ENCODE measurements at regions not wholly inside any gene's neighbourhood (a gene's known extent, or its start where the extent isn't known, plus 50 kb on each side); places are given as distances from the start of the nearest gene placed in this dataset.

DNA sequence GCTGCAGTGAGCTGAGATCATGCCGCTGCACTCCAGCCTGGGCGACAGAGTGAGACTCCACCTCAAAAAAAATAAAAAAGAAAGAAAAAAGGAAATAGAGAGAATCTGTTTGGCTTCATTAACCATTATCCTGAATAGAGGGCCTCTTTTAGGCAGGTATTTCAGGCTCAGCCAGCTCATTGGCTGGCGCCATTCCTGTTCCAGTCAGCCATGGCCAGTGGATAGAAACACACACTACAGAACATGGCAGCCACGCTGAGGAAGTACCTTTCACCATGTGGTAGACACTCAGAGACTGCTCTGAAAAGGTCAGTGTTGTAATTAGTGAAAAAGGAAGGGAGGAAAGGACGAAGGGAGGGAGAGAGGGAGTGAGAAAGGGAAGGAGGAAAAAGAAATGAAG is 340.0 kb upstream of the ACTBL2 start:
- TF ChIP-seq, protein P1, sequence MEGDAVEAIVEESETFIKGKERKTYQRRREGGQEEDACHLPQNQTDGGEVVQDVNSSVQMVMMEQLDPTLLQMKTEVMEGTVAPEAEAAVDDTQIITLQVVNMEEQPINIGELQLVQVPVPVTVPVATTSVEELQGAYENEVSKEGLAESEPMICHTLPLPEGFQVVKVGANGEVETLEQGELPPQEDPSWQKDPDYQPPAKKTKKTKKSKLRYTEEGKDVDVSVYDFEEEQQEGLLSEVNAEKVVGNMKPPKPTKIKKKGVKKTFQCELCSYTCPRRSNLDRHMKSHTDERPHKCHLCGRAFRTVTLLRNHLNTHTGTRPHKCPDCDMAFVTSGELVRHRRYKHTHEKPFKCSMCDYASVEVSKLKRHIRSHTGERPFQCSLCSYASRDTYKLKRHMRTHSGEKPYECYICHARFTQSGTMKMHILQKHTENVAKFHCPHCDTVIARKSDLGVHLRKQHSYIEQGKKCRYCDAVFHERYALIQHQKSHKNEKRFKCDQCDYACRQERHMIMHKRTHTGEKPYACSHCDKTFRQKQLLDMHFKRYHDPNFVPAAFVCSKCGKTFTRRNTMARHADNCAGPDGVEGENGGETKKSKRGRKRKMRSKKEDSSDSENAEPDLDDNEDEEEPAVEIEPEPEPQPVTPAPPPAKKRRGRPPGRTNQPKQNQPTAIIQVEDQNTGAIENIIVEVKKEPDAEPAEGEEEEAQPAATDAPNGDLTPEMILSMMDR (IDR thresholded peaks at IDR 0.05; ENCODE audit: insufficient read depth, low read depth, low read length) = no peak
- no peak for DNase-seq (ENCODE audit: low read depth)

DNA sequence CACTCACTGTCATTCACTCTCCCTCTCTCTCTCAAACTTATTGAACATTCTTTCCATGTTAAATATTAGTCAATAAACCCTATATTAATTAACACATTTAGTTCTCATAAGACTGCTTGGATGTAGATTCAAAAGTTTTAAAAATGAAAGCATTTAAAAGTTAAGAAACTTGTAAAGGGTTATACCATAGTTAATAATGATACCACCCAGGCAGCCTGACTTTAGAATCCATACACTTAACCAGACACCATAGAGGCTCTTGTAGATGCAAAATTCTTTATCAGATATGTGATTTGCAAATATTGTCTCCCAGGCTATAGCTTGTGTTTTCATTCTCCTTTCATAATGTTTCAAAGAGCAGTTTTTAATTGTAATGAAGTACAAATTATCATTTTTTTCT is 335.8 kb upstream of the ACTBL2 start:
- no peak overlapping the region for H3K4me3 ChIP-seq (ENCODE audit: low read depth, low read length)
- TF ChIP-seq, protein P1 (IDR thresholded peaks at IDR 0.05; ENCODE audit: insufficient read depth, low read depth, low read length) = no peak
- DNase-seq (ENCODE audit: low read depth) = no peak

More for the DNA sequence above, 340.0 kb upstream of the ACTBL2 start:
- H3K4me3 ChIP-seq (ENCODE audit: low read depth, low read length) = no peak overlapping the region

- DNase-seq (ENCODE audit: low read depth) = no peak
Observed at GRCh38 chr5:57817924-57818323, 335.3 kb upstream of the ACTBL2 start.

DNA sequence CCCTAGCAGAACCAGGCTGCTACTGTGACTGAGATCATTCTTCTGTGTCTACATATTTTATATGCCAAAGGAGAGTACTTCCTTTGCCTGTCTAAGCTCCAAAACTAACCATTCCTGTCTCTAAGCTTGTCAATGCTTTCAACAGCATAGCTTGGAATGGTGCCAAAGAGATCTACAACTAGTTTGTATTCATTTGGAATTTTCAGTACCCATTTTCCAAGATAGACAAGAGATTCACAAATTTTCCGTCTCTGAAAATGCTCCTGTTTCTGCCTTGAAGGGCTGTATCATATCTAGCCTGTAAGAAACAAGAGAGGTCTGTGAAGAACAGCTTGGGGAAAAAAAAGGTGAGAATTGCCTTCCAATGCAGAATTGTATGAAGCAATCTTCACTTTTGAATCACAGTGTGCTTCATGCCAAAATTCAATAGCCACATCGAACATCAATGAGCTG is 334.4 kb upstream of the ACTBL2 start:
- no peak overlapping the region for H3K4me3 ChIP-seq (ENCODE audit: low read depth, low read length)
- no peak for DNase-seq (ENCODE audit: low read depth)
- TF ChIP-seq, protein P1 (IDR thresholded peaks at IDR 0.05; ENCODE audit: insufficient read depth, low read depth, low read length) = no peak

More at GRCh38 chr5:57817924-57818323, 335.3 kb upstream of the ACTBL2 start:
- H3K4me3 ChIP-seq (ENCODE audit: low read depth, low read length) = no peak overlapping the region
- TF ChIP-seq, protein P1 (IDR thresholded peaks at IDR 0.05; ENCODE audit: insufficient read depth, low read depth, low read length) = no peak

DNA sequence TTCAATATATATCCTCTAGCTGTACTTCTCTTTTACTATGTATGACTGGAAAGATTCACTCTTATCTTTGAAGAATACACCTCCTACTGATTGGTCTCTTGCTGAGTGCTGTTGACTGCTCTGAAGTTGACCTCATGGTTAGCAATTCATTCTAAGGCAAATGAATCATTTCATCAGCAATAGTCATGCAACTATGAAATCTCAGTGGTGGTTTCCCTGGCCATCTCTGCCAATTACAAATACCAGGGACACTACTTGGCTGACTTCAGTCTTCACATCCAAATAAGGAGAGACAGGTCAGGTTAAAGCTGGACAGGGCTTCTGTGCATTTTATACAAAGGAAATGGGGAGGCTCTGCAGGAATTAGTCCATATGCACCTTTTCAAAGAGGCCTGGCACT is 333.5 kb upstream of the ACTBL2 start:
- TF ChIP-seq, protein P1 (IDR thresholded peaks at IDR 0.05; ENCODE audit: insufficient read depth, low read depth, low read length) = no peak
- DNase-seq (ENCODE audit: low read depth) = peak; percentile 75
- H3K4me3 ChIP-seq (ENCODE audit: low read depth, low read length) = no peak overlapping the region

DNA sequence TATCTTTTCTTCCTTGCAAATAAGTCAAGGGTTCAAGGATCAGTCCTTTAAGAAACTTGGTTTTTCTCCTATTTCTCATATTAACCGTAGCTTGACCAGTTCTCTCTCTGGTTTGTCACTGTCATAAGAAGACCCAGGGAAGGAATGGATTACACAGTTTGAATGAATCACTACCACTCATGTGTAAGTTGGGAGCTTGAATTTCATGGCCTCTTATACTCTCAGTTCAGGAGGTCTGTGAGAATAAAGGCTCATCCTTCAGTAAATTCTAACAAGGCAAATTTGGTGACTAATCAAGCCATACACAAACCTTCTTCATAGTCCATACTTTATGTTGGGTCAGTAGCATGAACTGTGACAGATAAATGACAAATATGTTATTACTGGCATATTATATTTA is 323.1 kb upstream of the ACTBL2 start:
- TF ChIP-seq, protein P1 (IDR thresholded peaks at IDR 0.05; ENCODE audit: insufficient read depth, low read depth, low read length) = no peak
- no peak for DNase-seq (ENCODE audit: low read depth)
- no peak overlapping the region for H3K4me3 ChIP-seq (ENCODE audit: low read depth, low read length)

- H3K4me3 ChIP-seq (ENCODE audit: low read depth, low read length) = no peak overlapping the region
- DNase-seq (ENCODE audit: low read depth) = no peak
- TF ChIP-seq, protein P1 (IDR thresholded peaks at IDR 0.05; ENCODE audit: insufficient read depth, low read depth, low read length) = no peak
Observed at GRCh38 chr5:57805170-57805569, 322.6 kb upstream of the ACTBL2 start.
